ENCODE measurements at regions not wholly inside any gene's neighbourhood (a gene's known extent, or its start where the extent isn't known, plus 50 kb on each side); places are given as distances from the start of the nearest gene placed in this dataset.

DNA sequence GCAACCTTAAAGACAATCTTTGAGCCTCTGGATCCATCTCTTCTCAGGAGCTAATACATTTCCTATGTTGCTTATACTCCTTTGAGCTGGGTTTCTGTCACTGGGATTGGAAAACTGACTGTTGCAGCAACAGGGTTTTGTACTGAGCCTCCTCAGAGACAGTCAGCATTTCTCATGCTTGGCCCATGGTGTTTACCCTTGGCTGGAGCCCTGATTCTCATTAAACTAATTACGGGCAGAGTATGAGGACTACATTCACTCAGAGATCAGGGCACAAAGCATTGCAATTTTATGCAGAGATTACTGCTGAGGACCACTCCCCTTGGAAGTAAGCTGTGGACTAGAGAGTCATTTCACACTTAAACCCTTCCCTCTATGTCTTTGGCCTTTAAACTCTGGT lies 134.5 kb downstream of the LRIG2 start:
- TF ChIP-seq, protein P1, sequence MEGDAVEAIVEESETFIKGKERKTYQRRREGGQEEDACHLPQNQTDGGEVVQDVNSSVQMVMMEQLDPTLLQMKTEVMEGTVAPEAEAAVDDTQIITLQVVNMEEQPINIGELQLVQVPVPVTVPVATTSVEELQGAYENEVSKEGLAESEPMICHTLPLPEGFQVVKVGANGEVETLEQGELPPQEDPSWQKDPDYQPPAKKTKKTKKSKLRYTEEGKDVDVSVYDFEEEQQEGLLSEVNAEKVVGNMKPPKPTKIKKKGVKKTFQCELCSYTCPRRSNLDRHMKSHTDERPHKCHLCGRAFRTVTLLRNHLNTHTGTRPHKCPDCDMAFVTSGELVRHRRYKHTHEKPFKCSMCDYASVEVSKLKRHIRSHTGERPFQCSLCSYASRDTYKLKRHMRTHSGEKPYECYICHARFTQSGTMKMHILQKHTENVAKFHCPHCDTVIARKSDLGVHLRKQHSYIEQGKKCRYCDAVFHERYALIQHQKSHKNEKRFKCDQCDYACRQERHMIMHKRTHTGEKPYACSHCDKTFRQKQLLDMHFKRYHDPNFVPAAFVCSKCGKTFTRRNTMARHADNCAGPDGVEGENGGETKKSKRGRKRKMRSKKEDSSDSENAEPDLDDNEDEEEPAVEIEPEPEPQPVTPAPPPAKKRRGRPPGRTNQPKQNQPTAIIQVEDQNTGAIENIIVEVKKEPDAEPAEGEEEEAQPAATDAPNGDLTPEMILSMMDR (conservative IDR thresholded peaks at IDR 0.05; ENCODE audit: low read depth, low read length), result no peak
- no peak for TF ChIP-seq EZH2phosphoT487 (IDR thresholded peaks at IDR 0.05; ENCODE audit: borderline replicate concordance, low read length)

All from PC-3 (cell line).